Adrenal gland (tissue), 9 donors: ENCODE measurements at regions not wholly inside any gene's neighbourhood (a gene's known extent, or its start where the extent isn't known, plus 50 kb on each side); places are given as distances from the start of the nearest gene placed in this dataset.
"Not testable (repeated sequence)": the region's sequence is repeated elsewhere in the genome, so short reads cannot be mapped to it uniquely, and the experiment has no call there.

Experiments
- DNase-seq, 7 donors: peaks; one replicate each; pipeline ENCODE4 v3.0.0-alpha.2; 2019 to 2020
- H3K27ac ChIP-seq, 5 donors: fragments of 200-600 bp; sonication (generic) in 4 of 5; 1 replicate in 3 of 5; 2 replicates in 2 of 5; pipeline versions ENCODE4 v1.5.1 to v1.8.0; 2016 to 2020; ENCODE audit warnings: mild to moderate bottlenecking in 1 of 5
- H3K27me3 ChIP-seq: fragments of 200-600 bp; 2 replicates; pipeline ENCODE4 v1.8.0; 2021
- H3K36me3 ChIP-seq, 2 donors: fragments of 200-600 bp; replicated peaks in 1 of 2; 1 replicate in 1 of 2; 2 replicates in 1 of 2; pipeline versions ENCODE4 v1.5.1 to v1.8.0; 2018 to 2022
- H3K4me1 ChIP-seq, 2 donors: fragments of 200-600 bp; replicated peaks in 1 of 2; 1 replicate in 1 of 2; 2 replicates in 1 of 2; pipeline versions ENCODE4 v1.5.1 to v1.8.0; 2018 to 2021
- H3K4me3 ChIP-seq, 4 donors: fragments of 200-600 bp; sonication (generic) in 3 of 4; one replicate each; pipeline ENCODE4 v1.5.1; 2016 to 2018
- H3K9me3 ChIP-seq, 3 donors: fragments of 200-600 bp; sonication (generic) in 1 of 3; replicated peaks in 1 of 3; 1 replicate in 2 of 3; 2 replicates in 1 of 3; pipeline versions ENCODE4 v1.5.1 to v1.8.0; 2016 to 2021
- CTCF ChIP-seq, 6 experiments: fragments of 450-650 bp in 4 of 6; fragments of 200-600 bp in 2 of 6; sonication (generic) in 1 of 6; IDR thresholded peaks; 1 replicate in 5 of 6; 2 replicates in 1 of 6; pipeline versions ENCODE4 v1.5.1 to v1.8.0; 2016 to 2021; ENCODE audit warnings: antibody characterized with exemption in 6 of 6, mild to moderate bottlenecking in 2 of 6, moderate library complexity in 1 of 6
- POLR2A ChIP-seq, 2 donors: fragments of 450-650 bp; IDR thresholded peaks; one replicate each; pipeline ENCODE4 v1.6.1; 2017; ENCODE audit warnings: antibody characterized with exemption in 2 of 2, mild to moderate bottlenecking in 2 of 2, moderate library complexity in 1 of 2
- WGBS, 4 donors: extraction: QIAGEN DNeasy Blood & Tissue Kit in 2 of 4; methylation state at CpG; one replicate each; pipeline versions ENCODE4 v1.1.5 to v1.1.7; 2013 to 2017; 5-methylcytosine and 5-hydroxymethylcytosine counted together
- intact Hi-C, 2 donors: fragments of 100-400 bp; cut with DNase I; formaldehyde crosslinking; loops; one replicate each; pipeline versions ENCODE4 v1.14.1 to v1.15.0; 2022 to 2023
- donor health status: healthy with polysubstance abuse.
- donor health status: Bipolar disorder and iron deficiency.
- donor health status: DM: yes; HTN: yes; CAD: no.
- donor health status: DM: no; HTN: no; CAD: no.
- donor health status: DM: no; HTN: no; CAD: no.

DNA sequence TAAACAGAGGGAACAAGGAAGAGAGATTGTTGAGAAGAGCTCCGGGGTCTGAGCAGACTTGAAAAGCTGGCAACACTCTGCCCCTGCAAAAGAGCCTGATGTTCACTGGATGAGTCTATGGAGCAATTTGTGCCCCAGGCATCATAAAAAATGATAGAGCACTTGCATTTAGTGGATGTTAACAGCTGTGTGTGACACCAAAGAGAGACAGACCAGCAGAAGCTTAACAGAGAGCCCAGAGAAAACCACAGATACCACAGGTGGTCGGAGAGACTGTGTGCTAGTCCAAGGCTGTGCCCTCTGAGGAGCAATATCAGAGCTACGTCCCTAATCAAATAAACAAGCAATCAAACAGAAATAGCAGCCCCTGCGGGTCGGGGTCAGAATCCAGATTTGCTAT is 85.4 kb upstream of the SAMD11 start:
- H3K27ac ChIP-seq, H3K9me3 ChIP-seq, H3K27me3 ChIP-seq, intact Hi-C loops, DNase-seq, H3K4me1 ChIP-seq, H3K36me3 ChIP-seq, H3K4me3 ChIP-seq: not testable (repeated sequence)
- 75 to 88% (median 83%) methylated on average over 5 of the region's 5 CpGs for WGBS, 4 donors

DNA sequence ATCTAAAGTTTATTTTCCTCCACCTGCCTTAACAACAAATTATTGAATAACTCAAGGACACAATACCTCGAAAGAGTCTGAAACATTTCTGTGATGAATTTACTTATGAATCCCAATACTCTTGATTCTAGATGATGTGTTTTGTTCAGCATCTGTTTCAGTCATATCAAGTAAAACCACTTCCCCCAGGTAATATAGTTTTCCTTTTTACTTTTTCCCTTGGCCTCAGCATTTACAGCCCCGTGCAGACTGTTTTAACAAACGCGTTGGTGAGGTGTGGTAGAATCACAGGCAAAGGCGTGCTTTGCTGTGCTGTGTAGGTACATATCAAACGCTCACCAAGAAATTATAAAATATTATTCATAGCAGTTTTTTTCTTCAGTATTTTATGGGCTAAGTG is 83.1 kb upstream of the SAMD11 start:
- H3K36me3 ChIP-seq, H3K27ac ChIP-seq, H3K27me3 ChIP-seq, H3K4me3 ChIP-seq, intact Hi-C loops, H3K4me1 ChIP-seq, DNase-seq, H3K9me3 ChIP-seq: not testable (repeated sequence)
- WGBS, 4 donors = 87 to 91% (median 88%) methylated on average over 6 of the region's 6 CpGs

GRCh38 chr1:841671-842425 is 81.9 kb upstream of the SAMD11 start:
- H3K27ac ChIP-seq, H3K9me3 ChIP-seq, H3K4me3 ChIP-seq, H3K36me3 ChIP-seq, H3K4me1 ChIP-seq, DNase-seq, intact Hi-C loops, H3K27me3 ChIP-seq: not testable (repeated sequence)
- 75 to 97% (median 87%) methylated on average over 4 to 10 of the region's 15 CpGs for WGBS, 4 donors

DNA sequence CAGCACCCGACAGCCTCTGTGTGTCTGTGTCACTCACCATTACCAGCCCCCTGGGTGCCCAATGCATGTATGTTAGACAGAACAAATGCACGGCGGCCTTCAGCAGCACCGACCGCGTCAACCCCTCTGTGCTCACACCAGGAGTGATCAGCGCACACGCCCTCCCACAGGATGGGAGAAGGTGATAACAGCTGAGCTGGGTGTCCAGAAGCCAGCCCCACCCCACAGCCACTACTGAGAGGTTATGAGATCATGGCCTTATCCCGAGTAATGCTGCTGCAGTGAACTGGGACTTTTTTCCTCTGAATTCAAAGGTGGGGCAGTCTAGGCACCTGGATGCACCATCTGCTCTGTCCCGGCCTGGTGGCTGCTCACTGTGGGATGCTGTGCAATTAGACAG is 80.9 kb upstream of the SAMD11 start:
- WGBS, 4 donors = 80 to 96% (median 92%) methylated on average over 4 to 10 of the region's 10 CpGs
- H3K27me3 ChIP-seq, intact Hi-C loops, H3K9me3 ChIP-seq, H3K4me3 ChIP-seq, H3K4me1 ChIP-seq, H3K36me3 ChIP-seq, DNase-seq, H3K27ac ChIP-seq: not testable (repeated sequence)

GRCh38 chr1:843946-844345 is 79.8 kb upstream of the SAMD11 start:
- H3K27me3 ChIP-seq = not testable (repeated sequence)

DNA sequence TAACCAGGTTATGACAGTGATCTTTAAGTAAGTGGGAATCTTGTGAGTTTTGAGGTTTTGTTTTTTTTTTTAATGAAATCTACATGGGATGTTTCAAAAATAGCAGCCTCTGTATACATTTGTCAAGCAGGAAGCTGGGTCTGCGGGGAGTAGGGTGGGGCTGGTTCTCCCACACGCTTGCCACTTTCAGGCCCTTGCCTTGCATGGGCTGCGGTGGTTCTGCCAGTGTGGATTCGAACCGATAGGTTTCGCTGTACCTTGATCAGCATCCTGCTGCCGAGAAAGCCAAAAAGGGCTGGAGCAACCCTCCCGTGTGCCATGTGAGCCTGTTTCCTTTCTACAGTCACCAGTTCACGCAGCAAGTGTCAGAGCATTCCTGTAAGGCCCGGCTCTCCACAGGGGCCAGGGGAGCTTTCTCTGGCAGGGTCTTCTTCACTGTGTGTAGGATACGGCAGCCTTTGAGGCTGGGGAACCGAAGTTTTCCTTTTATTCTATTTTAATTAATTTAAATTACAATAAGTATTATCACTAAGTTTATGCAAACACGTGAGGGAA is 79.2 kb upstream of the SAMD11 start:
- Histone ChIP-seq H3K9me3 (no peaks in the 10 kb centered on the region), H3K27me3 (no peaks in the 10 kb centered on the region), H3K27ac (no peak overlapping the region), H3K4me3 (no peak overlapping the region), H3K36me3 (peaks cover 0 to 7% of the 10 kb centered on the region in 2 donors), H3K4me1 (no peaks in the 10 kb centered on the region)
- intact Hi-C loops = no loop called here
- TF ChIP-seq CTCF (IDR thresholded peaks at IDR 0.05) = no peak
- TF ChIP-seq POLR2A (IDR thresholded peaks at IDR 0.05) = no peak
- no peak for DNase-seq
- 80 to 85% (median 81%) methylated on average over 12 to 13 of the region's 13 CpGs for WGBS, 4 donors

More at GRCh38 chr1:843946-844345, 79.8 kb upstream of the SAMD11 start:
- H3K4me1 ChIP-seq, H3K36me3 ChIP-seq, H3K9me3 ChIP-seq, H3K4me3 ChIP-seq, intact Hi-C loops, DNase-seq, H3K27ac ChIP-seq: not testable (repeated sequence)
- WGBS, 4 donors = 92 to 100% (median 95%) methylated on average over 2 to 5 of the region's 5 CpGs

DNA sequence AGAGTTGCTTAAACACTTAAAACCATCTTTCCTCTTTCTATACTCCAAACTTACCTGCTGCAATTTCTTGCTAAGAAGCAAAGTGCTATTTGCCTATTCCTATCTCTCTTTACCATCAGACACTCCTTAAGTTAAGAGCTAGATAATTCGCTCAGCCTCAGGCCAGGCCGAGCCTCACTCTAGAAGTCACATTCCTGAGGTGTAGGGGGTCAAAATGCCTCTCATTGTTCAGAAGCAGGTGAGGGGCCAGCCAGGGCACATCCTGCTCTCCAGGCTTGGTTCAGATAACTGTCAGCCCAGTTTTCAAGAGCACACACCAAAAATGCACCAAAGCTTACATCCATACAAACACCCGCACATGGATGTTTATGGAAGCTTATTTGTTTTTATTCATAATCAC is 78.1 kb upstream of the SAMD11 start:
- intact Hi-C loops, H3K27ac ChIP-seq, H3K4me3 ChIP-seq, H3K9me3 ChIP-seq, H3K36me3 ChIP-seq, DNase-seq, H3K4me1 ChIP-seq, H3K27me3 ChIP-seq: not testable (repeated sequence)
- WGBS, 4 donors = 88 to 95% (median 91%) methylated on average over 2 to 3 of the region's 3 CpGs

- H3K36me3 ChIP-seq, H3K4me3 ChIP-seq, H3K27ac ChIP-seq, H3K9me3 ChIP-seq, intact Hi-C loops, H3K27me3 ChIP-seq, H3K4me1 ChIP-seq, DNase-seq: not testable (repeated sequence)
- 74 to 91% (median 84%) methylated on average over 3 to 4 of the region's 4 CpGs for WGBS, 4 donors
Observed at GRCh38 chr1:849873-850272, 73.8 kb upstream of the SAMD11 start.
